Fibroblast of skin of abdomen (primary cell): ENCODE measurements at regions not wholly inside any gene's neighbourhood (a gene's known extent, or its start where the extent isn't known, plus 50 kb on each side); places are given as distances from the start of the nearest gene placed in this dataset.
"Not testable (repeated sequence)": the region's sequence is repeated elsewhere in the genome, so short reads cannot be mapped to it uniquely, and the experiment has no call there.

Experiments used
- DNase-seq: peaks from one replicate; pipeline ENCODE4 v3.0.0-alpha.2; 2013

GRCh38 chr2:76697439-76697838 lies 824.7 kb downstream of the LRRTM4 start:
- DNase-seq: not testable (repeated sequence)

GRCh38 chr2:76692908-76693307 lies 829.3 kb downstream of the LRRTM4 start:
- no peak for DNase-seq

- DNase-seq: no peak
Measured at GRCh38 chr2:76688732-76689131, 833.4 kb downstream of the LRRTM4 start.

DNA sequence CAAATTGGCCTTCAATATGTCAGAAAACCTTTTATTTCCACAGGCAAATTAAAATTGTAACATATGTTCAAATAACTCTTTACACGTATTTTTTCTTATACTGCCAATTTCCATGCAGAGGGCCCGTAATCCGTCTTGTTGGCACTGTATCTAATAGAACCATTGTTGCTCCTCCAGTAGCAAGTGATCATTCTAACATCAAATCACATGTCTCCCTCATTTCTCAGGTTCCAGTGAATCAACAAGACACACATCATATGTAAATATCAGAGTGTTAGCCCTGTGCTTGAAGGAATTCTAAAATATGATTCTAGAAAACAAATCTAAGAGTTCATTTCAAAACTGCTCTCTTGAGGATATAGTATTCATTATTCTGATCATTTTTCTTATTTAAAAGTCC lies 834.3 kb downstream of the LRRTM4 start:
- DNase-seq: no peak

DNA sequence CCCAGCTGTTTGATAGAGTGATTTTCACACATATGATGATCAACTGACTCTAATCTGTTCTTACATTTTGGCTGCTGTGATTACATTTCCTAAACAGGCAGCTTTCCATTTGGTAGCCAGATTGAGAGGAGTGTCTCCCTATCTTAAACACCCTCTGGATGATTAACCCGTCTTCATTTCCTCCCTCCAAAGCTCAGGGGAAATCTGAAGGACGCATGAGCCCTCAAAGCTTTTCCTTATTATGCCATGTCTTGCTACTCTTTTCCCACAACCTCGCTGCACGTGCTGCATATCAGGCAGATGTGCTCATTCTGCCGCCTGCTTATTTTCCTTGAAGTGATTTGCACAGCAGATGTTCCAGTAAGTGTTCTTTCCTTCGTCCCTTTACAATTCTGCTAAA lies 837.4 kb downstream of the LRRTM4 start:
- no peak for DNase-seq

DNA sequence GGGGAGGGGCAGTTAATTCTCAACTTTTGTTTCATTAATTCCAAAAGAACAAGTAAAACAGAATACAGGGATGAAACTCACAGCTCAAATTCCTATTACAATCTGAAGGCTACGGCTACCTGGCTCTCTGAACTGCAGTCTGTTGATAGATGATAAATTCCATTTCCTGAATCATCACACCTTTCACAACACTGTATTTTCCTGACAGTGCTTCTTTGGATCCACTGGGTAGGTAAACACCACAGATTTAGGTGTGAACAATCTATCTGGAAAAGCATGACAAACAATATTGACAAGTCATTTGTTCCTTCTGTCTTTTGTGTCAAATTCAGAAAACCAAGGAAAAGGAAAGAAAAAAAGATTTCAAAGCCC lies 843.2 kb downstream of the LRRTM4 start:
- no peak for DNase-seq

DNA sequence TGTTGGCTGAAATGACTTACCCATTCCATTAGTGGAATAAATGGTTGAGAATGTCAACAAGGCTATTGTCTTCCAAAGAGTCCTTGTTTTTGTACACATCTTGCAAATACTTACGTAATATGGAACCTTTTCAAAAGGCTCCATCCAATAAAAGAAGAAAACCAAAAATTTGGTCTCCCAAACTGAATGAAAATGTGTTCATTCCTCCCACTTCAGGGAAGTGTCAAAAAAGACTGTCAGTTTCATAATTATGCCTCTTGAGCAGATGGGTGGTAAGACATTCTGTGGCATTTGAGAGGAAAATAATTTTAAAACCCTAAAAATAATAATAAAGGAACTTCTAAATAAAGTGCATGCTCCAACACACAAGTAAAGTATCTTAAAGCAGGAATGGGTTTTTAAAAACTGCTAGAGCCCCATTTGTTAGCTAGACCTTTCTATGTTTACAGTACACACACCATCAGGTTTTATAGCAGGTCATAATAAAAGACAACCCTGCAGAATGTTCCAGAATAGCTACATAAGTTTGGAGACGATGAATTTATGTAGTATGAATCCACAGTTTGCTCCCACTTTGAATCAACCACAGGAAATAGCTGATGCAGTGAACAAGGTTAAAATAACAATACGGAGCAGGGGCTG lies 843.7 kb downstream of the LRRTM4 start:
- DNase-seq: no peak

- DNase-seq: no peak
Measured at GRCh38 chr2:76675212-76675611, 847.0 kb downstream of the LRRTM4 start.

DNA sequence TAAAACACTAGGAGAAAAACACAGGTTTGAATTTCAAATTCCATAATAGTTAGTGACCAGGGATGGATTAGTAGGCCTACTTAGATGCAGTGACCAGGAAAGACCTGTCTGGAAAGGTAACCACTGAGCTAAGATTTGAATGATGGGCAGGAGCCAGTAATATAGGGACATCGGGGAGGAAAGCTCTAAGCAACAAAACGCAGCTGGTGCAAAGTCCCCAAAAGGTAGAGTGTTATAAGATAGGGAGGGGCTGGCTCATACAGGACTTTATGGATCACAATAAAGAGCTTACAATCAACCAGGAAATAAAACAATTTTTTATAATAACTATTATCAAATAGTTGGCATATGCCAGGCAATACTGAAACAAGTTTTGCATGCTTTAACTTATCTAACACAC lies 849.4 kb downstream of the LRRTM4 start:
- DNase-seq: no peak

DNA sequence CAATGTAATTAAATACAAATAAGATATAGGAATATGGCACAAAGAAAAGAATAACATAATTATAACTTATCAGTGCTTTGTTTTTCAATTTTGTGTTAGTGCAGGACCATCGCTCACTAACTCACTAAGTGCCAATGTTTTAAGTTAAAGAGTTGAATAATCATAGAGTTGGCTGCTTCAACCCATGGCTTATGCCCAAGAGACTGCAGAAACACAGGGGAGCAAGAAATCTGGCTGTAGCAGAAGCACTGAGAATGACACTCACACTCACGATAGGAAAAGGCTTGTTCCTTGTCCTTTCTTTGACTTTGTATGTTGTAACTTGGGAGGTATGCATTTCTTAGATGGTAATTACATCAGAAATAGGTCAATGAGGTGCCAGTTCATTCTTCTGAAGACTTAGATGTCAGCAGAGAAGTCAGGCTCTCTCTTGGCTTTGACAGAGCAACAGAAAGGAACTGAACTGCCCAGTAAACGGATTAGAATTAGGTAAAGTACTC lies 852.2 kb downstream of the LRRTM4 start:
- no peak for DNase-seq

DNA sequence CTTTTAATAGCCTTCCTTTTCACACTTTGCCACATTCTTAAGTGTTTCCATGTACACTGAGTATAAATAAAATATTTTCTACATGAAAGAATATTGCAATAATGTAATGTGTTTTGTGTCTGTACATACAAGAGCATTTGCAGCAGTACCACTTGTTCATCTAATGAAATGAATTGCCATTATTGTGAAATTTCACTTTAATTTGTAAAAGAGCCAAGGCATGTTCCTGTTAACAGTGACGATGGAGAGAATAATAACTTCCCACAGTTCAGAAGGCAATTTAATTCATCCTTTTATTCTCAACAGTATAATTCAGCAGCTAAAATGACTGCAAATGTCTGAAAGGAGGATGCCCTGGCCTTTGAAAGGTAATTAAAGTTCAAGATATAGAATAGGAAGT lies 853.9 kb downstream of the LRRTM4 start:
- no peak for DNase-seq

- no peak for DNase-seq
Measured at GRCh38 chr2:76667821-76668271, 854.3 kb downstream of the LRRTM4 start.

GRCh38 chr2:76642129-76642528 lies 880.0 kb downstream of the LRRTM4 start:
- no peak for DNase-seq

GRCh38 chr2:76641506-76641905 lies 880.7 kb downstream of the LRRTM4 start:
- no peak for DNase-seq

DNA sequence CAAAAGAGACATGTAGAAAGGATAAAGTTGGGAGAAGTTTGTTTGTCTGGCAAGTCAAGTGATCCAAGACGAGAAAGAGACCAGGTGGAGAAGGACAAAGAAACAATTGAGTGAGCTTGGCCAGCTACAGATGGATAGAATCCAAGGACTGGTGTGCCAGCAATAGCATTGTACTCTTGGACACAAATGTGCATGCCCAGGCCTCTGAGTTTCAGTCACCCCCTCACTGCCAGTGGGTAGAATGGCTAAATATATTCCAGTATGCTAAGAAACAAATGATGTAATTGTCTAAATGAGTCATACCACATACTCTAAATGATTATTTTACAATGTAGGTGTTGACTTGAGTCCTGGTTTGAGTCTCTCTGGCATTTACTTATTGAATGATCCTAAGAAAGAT lies 881.3 kb downstream of the LRRTM4 start:
- no peak for DNase-seq

GRCh38 chr2:76639171-76639680 lies 883.0 kb downstream of the LRRTM4 start:
- no peak for DNase-seq

GRCh38 chr2:76633276-76633921 lies 888.8 kb downstream of the LRRTM4 start:
- no peak for DNase-seq

GRCh38 chr2:76625101-76625500 lies 897.1 kb downstream of the LRRTM4 start:
- DNase-seq: no peak

GRCh38 chr2:76613330-76613729 lies 902.6 kb upstream of the GCFC2 start:
- no peak for DNase-seq

- DNase-seq: no peak
Measured at GRCh38 chr2:76612764-76613163, 902.0 kb upstream of the GCFC2 start.

DNA sequence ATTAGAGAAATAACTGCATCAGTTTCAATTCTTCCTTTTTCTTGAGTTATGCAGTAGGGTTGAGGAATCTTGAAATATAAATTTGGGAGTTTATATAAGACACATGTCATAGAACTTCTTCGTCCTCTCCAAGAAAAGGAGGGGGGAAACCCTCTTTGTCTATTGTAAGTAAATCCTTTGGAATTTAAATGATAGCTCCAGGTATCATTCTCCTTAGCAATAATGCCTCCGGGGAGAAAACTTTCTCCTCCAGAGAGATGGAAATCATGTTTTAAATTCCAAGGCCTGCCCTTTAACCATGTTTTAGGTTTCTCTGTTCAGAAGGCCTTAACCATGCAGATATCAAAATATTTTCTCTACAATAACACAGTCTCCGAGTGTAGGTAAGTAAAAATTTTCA lies 899.7 kb upstream of the GCFC2 start:
- DNase-seq: no peak

DNA sequence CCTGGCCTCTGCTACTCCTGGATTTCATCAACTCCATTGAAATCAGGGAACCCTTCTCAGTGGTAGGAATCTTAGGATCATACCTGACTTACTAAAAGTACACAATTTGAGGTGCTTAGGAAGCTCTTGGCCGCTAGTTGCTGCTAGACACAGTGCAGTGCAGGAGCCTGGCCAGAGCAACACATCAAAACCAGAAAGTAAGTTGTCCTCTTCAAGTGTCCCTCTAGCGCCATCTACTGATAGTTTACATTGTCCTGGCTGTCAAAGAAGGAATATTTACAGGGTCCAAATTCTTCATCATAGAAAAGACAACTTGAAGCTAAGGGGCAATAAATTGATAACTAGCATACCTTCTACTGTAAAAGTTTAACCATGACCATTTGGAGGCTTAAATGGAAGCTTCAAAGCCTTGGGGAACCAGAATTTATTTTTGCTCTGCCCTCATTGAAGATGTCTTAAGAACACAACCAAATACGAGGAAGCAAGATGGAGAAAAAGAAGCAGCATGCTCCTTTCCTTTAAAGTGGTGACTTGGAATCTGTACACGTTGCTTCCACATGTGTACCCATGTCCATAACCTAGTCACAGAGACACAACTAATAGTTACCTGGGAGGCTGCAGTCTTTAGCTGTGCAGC lies 889.1 kb upstream of the GCFC2 start:
- peak; percentile 50 for DNase-seq

DNA sequence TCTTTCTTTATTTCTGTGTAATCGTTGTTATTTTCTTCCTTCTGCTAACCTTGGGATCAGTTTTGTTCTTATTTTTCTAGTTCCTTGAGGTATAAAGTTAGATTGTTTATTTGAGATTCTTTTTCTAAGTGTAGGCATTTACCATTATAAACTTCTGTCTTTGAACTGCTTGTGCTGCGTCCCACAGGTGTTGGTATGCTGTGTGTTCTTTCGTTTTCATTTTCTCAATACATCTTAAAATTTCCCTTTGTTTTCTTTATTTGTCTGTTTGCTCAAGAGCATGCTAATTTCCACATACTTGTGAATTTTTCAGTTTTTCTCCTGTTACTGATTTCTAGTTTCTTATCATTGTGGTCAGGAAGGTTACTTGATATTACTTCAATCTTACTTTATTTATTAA lies 873.8 kb upstream of the GCFC2 start:
- no peak for DNase-seq

DNA sequence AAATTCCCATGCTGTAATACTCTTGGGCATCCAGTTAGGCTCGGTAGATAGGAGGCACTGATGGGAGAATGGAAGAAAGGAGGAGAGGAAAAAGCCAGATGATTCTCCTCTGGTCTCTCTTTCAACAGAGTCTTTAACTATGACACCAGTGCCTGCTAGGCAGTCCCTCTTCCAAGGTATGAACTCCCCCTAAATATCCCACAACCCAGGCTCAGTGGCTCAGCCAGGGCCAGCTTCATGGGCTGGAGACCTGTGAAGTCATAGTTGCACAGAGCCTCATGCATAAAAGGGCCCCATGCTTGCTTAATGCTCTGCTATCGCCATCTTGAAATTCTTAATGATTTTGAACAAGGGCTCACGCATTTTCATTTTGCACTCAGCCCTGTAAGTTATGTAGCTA lies 869.2 kb upstream of the GCFC2 start:
- no peak for DNase-seq
